NCI-H748 (cell line): ENCODE measurements at regions not wholly inside any gene's neighbourhood (a gene's known extent, or its start where the extent isn't known, plus 50 kb on each side); places are given as distances from the start of the nearest gene placed in this dataset.
"Not testable (repeated sequence)": the region's sequence is repeated elsewhere in the genome, so short reads cannot be mapped to it uniquely, and the experiment has no call there.

Source experiments
- DNase-seq: peaks from one replicate; lab custom pipeline; 2025; ENCODE audit not compliant: unreplicated experiment; lab: John Stamatoyannopoulos, UW

DNA sequence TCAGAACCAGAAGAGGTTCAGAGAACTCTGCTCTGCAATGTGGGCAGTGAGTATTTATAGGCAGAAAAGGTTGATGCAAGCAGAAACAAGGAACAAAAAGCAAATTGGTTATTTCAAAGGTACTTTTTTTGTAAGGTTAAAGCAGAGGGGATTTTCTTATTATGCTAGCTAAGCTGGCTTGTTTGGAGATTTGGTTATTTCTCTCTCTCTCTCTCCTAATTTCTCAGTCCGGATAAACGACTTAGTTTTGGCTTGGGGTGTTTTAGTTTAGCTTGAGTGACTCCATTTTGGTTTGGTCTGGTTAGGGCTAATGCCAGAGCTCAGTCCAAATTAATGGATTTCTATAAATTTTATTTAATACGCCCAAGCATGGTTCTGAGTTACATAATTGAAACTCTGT is 566.8 kb downstream of the SH2D4B start:
- DNase-seq = no peak

- no peak for DNase-seq
These were observed 571.0 kb downstream of the SH2D4B start for GRCh38 chr10:81108516-81109199.

- DNase-seq = no peak
These were observed 571.6 kb downstream of the SH2D4B start for GRCh38 chr10:81109200-81109752.

DNA sequence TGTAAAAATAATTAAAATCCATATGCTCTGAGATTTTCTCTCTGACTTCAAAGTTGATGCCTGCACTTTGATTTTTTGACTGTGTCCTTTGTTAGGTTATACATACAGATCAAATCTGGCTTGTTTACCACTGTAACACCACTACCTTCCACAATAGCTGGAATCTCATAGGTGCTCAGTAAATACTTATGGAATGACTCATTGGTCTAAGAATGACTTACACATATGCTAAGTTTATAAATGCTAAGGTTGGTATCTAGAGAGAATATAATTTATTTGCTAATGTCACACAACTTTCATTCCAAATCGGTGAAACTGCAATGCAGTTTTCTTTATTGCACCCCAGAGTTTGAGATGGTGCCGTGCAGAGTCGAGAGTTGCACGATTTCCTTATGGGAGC is 578.5 kb downstream of the SH2D4B start:
- no peak for DNase-seq

DNA sequence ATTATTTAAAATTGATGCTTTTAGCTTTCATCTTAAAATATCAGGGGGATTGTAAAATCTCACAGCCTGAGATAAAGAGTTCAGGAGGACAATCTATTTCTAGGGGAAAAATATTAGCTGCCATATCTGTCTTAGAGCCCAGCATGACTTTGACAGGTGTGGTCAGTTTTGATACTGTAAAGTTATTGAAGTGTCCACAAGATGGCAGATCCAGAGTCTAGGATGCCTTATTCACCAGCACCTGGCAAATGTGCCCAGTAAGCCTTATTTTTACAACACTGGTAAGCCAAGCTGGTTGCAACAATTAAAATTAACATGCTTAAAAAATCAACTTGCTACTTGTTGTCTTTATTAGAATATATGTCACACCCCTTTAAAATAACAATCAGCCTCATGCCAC is 579.3 kb downstream of the SH2D4B start:
- DNase-seq = no peak

- no peak for DNase-seq
These were observed 590.2 kb downstream of the SH2D4B start for GRCh38 chr10:81127931-81128330.

DNA sequence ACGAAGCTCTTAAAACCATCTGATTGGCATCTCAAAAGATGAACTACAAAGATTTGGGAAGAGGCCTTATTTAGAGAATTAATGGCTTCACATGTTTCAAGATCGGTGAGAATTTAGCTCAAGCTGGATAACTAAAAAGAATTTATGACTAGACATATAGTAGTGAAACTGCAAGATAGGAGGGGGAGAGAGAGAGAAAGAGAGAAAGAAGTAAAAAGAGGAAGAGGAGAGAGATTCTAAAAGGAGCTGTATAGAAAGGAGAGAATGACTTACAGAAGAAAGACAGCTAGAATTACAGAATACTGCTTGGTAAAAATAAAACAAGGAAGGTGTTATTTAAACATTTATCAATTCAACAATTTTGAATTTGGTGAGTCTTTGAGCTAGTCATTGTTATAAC is 592.3 kb downstream of the SH2D4B start:
- DNase-seq = no peak

GRCh38 chr10:81135851-81136250 is 598.1 kb downstream of the SH2D4B start:
- no peak for DNase-seq

GRCh38 chr10:81136261-81136660 is 598.6 kb downstream of the SH2D4B start:
- DNase-seq = no peak

DNA sequence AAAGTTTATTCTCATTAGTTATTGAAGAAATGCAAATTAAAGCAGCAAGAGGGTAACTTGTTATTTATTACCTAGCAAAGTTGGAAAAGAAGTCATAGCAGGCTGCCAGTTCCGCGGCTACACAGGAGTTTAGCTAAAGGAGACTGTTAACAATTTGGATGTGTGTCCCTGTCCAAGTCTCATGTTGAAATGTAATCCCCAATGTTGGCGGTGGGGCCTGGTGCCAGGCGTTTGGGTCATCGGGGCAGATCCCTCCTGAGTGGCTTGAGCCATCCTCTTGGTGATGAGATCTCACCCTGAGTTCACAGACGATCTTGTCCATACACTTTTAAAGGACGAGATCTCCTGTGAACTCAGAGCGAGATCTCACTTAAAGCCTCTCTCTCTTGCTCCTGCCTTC is 608.3 kb downstream of the SH2D4B start:
- no peak for DNase-seq

GRCh38 chr10:81146436-81146835 is 608.7 kb downstream of the SH2D4B start:
- no peak for DNase-seq

DNA sequence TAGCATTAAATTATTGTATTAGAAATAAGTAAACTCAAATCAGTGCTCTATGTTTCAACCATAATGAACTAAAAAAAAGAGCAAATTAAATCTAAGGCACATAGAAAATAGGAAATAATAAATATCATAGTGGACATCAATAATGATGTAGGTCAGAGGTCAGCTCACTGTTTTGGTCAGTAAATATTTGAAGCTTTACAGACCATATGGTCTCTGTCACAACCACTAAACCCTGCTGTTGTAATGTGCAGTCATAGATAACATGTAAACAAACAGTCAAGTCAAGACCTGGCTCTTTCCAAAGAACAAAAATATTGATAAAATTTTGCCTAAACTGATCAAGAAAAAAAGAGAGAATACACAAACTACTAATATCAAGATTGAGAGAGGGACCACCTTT is 615.0 kb downstream of the SH2D4B start:
- no peak for DNase-seq

DNA sequence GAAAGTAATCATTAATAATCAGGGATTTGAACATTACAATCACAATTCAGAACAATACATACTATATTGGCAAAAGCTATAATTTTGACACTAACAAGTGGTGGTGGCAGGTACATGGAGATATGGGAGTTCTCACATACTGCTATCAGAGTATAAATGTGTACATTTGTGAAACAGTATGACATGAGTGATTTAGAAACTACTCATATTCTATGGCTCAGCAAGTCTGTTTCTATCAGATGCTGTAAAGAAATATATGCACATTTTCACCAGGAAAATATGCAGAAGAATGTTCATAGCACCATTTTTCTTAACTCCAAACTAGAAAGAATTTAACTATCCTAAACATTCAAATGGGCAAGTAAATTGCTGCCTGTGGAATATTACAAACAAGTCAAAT is 620.0 kb downstream of the SH2D4B start:
- no peak for DNase-seq

- DNase-seq = no peak
These were observed 640.0 kb downstream of the SH2D4B start for GRCh38 chr10:81177651-81178244.

GRCh38 chr10:81179324-81179723 is 641.6 kb downstream of the SH2D4B start:
- no peak for DNase-seq

GRCh38 chr10:81179805-81180452 is 642.2 kb downstream of the SH2D4B start:
- DNase-seq = no peak

DNA sequence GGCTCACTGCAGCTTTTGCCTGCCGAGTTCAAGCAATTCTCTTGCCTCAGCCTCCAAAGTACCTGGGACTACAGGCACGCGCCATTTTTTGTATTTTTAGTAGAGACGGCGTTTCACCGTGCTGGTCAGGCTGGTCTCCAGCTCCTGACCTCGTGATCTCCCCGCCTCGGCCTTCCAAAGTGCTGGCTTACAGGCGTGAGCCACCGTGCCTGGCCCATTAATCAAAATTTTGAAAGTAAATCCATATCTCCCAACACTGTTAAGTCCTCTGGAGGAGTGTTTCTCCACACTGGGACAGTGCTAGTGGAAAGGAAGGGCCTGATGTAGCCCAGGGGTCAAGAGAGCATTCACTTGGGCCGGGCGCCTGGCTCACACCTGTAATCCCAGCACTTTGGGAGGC is 644.6 kb downstream of the SH2D4B start:
- no peak for DNase-seq

DNA sequence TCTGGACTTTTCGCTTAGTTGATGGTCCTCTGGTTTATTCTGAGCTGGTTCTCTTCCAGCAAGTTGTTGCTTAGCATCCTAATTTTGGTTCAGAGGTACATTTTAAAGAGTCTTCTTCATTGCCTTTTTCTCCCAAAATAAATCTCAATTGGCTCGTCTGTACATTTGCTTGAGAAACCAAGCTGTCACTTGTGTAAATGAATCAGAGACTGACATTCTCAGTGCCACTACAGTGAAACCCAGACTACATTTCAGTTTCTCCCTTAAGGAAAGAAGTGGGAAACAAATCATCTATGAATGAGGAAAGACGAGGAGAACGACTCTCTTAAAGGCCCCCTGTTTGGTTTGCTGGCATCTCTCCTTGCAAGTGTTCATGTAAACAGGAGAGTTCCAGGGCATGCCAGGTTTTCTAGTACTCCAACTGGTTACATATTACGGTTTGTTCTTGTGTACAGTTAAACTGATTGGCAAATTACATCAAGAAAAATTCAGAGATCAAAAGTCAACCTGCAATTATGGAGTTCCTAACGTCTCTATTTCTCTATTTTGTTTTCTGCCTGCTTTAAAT is 654.6 kb downstream of the SH2D4B start:
- no peak for DNase-seq

DNA sequence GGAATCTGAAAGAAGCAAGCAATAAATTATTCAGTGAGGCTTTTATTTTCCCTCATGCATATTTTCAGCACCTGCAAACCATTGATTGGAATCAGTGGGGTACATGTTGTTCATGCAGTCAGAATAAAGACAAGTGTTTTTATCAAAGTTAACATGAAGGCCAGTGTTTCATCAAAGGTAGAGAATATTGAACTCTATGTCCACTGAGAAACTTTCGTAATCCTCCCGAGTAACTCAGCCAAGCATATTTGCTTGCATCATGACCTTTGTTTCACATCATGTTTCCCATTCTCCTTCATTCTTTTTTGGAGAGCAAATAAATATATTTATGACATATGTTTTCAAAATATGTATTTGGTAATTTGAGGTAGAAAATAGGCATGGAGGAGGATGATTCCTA is 663.1 kb downstream of the SH2D4B start:
- DNase-seq = no peak

- DNase-seq = not testable (repeated sequence)
These were observed 667.6 kb upstream of the NRG3 start for GRCh38 chr10:81207359-81207758.

DNA sequence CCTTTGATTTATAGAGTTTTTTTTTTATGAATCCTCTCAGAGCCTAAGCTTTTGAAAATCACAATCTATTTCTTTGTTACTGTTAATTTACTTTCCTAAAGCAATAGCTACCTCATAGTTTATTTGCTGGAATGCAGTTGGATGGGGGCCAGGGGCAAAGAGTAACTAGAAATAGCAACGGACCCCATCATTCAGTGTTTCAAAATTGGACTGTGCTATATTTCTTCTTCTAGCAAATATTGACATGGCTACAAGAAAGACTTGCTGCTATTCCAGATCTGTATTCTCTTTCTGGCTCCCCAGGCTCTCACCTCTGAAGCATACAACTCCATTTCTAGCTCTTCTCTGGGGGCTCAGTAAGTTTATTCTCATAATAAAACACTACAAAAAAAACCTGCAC is 661.6 kb upstream of the NRG3 start:
- DNase-seq = no peak

DNA sequence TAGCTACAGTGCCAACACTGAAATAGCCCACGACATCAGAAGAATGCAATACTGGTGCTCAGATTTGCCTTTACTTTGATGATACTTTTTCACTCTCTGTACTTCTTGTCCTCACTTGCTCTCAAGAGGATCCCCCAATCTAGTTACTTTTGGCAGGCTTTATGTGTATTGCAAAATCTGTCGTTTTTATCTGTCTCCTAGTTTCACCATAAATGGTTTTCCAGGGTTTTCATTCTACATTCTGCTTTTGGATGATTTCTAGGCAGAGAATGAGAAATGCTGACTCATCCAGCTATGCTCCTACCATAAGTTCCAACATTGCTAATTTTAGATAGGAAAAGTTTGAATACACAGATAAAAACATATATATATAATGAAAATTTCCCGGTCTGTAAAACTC is 659.5 kb upstream of the NRG3 start:
- no peak for DNase-seq
